HG03039 (cell line): ENCODE measurements at regions not wholly inside any gene's neighbourhood (a gene's known extent, or its start where the extent isn't known, plus 50 kb on each side); places are given as distances from the start of the nearest gene placed in this dataset.
"Not testable (repeated sequence)": the region's sequence is repeated elsewhere in the genome, so short reads cannot be mapped to it uniquely, and the experiment has no call there.

Experiments used
- ATAC-seq: cut with Tn5 transposase; IDR thresholded peaks from one replicate; pipeline ENCODE4 v1.9.1; 2021; ENCODE audit warnings: mild to moderate bottlenecking, moderate library complexity; ENCODE audit not compliant: unreplicated experiment

DNA sequence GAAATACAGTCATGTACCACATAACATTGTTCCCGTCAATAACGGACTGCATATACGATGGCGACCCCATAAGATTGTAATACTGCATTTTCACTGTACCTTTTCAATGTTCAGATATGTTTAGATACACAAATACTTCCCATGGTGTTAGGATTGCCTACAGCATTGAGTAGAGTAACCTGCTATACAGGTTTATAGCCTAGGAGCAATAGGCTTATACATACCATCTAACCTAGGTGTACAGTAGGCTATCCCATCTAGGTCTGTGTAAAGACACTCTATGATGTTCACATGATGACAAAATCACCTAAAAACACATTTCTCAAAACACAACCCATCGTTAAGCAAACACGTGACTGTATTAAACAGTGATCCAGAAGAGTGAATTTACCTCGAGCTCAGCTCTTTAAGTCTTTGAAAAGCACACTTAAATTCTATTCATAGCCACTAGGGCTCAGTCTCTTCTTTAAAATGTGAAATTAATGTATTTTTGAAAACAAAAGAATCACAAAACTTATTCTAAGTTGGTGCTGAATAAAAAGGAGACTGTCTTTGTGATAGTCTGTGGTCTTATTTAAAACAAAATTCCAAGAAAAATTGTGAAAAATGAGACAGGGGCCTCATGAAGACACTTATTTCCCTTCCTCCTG, 239.1 kb upstream of the ARID2 start:
- ATAC-seq = no peak

DNA sequence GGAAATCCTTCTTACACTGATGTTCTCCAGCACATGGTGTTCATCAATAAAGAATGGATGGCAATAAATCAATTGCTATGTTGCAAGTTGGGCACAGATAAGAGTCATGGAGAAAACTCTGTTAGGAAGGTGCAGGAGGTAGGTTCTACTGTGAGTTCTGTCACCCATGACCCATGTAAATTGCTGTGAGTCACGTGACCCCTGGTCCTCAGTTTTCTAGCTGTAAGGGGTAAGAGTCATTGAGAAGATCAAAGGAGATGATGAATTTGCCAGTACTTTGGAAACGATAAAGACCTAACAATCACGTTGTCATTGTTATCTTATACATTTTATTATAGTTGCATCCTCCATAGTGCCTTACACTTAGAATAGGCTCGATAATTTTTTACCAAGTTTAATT, 235.2 kb upstream of the ARID2 start:
- no peak for ATAC-seq

DNA sequence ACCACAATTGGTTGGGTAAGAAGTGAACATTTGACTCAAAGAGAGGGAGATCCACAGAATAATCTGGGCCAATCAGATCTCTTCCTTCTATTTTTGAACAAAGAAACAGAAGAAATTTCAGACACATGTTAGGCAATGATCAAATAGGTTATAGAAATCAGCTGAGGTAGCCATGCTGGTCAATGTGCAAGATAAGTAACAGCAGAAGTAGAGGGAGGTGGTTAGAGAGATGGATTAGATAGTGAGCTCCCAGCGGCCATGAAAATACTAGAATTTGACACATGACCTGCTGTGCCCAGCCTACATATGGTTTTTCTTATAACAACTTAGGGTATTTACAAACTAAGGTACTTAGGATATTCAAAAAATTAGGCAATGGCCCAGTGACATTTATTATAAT, 230.9 kb upstream of the ARID2 start:
- no peak for ATAC-seq

DNA sequence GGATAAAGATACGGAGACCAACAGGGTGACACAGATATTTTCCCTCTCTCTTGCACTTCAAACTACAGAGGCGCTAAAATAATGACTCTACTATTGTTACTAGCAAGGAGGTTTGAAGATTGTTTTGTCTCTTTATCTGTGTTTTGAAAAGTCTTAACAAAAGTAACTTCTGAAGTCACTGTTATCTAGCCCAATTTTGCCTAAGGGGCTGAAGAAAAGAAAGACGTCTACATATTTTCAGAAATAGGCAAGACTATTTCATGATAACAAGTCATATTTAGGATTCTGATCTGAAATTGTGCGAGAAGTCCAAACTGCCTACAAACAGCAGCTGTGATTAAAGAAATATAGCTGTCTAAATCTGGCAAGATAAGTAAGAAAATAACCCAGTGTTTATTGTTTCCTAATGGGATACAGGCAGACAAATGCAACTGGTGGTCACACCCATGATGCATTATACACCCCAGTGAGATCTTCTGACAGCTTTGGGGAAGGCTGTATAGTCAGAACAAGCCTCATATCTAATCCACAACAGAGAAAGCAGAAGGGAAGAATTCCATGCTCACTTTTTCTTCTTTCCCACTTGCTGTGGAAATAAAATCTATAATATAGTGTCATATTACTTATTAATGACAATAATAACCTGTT, 226.9 kb upstream of the ARID2 start:
- ATAC-seq = no peak

DNA sequence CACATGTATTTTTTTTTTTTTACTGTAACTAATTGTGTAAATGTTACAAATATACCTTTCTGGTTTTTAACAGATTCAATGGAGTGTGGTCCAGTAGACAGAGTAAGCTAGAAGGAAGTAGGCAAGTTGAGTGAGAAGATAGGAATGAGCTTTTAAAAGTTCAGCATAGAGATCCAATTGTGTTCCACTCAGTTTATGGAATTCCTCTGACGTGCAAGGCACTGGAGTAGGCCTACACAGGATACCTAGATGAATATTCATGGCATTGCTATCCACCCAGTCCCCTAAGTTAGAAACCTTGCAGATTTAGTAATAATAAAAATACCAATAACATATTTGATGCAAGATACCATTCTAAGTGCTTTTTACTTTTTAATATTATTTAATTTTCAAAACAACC, 225.6 kb upstream of the ARID2 start:
- no peak for ATAC-seq

DNA sequence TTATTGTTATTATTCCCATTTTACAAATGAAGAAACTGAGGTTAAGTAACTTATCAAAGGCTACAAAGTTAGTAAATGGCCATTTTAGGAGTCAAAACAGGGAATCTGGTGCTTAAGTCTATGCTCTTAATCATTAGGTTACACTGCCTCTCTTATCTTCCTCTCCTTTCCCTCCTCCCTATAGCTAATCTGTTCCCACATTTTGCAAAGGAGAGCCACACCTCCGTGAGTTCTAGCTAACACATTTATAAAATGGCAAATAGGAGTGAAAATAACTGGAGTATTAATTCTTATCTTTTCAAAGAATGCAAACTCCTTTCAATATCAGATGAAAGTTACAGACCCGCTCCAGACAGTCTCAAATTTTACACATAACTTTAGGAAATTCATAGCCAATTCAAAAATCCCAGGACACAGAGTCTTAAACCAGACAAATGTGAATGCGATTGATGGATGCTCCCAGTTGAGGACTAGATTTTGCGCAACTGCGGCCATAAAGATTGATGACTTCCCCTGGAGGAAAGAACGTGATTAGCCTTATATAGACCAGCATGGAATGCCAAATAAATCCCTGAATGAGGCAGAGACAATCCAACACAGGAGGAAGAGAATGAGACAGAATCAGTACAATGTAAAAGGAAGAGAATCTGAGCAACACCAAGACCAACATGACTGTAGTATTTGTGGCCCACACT, 225.0 kb upstream of the ARID2 start:
- no peak for ATAC-seq

DNA sequence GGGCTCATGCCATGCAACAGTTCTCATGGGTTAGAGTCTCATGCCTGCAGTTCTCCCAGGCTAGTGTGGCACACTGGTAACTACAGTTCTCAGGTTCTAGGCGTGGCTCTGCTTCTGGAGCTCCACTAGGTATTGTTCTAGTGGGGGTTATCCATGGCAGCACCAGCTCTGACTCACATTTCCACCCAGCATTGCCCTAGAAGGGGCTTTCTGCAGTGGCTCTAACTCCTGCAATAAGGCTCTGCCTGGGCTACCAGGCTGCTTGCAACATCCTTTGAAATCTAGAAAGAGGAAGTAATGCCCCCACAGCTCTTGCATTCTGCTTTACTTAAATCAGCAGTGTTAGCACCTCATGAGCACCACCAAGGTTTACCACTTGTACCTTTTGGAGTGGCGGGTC, 220.3 kb upstream of the ARID2 start:
- ATAC-seq = no peak

DNA sequence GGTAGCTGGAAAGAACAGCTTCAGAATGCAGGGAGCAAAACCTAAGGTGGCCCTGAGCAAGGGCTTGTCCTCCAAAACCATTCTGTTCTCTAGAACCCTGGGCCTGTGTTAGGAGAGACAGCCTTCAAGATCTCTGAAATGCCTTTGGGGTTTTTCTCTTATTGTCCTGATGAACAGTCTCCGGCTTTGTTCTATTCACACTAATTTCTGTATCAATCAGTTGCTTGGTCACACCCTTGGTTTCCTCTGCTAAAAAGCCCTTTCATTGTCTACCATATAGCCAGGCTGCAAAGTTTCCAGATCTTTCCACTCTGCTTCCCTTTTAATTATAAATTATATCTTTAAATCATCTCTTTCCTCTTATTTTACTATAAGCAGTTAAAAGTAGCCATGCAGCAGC, 219.9 kb upstream of the ARID2 start:
- no peak for ATAC-seq

DNA sequence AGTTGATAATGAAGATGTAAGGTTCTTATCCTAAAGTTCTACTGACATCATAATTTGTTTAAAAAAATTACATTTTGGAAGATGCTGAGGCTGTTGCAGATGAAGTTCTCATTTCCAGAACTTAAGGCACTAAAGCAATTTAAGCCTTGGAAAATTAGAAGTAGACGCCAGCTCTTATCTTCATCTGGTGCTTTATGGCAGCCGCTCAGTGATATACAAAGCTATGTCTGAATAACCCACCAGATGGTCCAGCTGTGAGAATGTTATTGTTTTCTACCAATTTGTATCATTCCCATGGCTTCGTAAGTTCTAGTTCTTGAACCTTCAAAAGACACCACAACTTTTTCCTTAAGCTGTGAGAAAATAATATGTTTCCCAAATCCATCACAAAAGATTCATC, 212.1 kb upstream of the ARID2 start:
- ATAC-seq = no peak

DNA sequence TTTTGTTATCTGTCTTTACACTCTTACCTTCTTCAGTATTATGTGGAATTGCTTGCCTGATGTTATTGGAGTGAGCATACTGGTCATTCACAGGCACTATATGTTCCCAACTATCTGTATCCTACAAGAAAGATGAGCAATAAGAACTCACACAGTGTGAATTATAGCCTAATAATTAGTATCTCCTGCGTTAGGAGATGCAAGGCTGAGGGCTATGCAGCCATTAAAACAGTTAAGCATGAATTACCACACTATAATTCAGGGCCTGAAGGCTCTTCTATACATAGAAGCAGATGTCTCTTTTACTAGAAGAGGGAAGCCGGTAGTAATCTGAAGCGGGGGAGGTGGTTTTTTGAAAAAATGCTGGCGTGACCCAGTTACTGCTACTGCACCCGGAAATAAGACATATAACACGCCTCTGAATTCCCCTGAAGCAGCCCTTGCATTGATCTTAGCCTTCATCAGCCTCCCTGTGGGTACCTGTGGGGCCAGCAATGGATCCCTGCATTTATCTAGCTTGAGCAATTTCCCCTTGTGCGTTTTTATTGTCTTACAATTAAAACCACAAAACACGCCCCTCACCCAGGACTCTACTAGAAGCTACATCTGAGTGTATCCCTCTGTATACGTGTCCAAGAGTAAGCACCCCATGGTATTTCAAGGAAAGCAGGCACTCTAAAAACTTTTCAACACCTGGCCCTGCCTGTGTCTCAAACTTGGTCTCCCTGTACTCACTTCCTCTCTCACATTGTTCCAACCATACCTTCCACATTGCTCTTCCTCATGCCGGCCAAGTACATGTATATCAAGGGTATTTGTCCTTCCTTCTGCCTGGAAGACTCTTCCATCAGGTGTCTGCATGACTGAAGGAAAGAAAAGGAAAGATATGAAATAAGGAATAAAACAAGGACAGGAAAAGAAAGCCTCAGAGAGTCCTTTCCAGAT, 210.9 kb upstream of the ARID2 start:
- no peak for ATAC-seq

DNA sequence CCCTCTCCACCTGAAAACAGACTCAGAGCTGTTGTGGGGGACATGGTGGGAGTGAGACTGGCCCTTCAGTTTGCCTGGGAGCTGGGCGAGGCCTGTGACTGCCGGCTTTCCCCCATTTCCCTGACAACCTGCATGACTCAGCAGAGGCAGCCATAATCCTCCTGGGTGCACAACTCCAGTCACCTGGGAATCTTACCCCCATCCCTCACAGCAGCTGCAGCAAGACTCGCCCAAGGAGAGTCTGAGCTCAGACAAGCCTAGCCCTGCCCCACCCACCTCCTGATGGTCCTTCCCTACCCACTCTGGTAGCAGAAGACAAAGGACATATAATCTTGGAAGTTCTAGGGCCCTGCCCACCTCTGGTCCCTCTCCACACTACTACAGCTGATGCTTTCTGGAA, 207.3 kb upstream of the ARID2 start:
- no peak for ATAC-seq

DNA sequence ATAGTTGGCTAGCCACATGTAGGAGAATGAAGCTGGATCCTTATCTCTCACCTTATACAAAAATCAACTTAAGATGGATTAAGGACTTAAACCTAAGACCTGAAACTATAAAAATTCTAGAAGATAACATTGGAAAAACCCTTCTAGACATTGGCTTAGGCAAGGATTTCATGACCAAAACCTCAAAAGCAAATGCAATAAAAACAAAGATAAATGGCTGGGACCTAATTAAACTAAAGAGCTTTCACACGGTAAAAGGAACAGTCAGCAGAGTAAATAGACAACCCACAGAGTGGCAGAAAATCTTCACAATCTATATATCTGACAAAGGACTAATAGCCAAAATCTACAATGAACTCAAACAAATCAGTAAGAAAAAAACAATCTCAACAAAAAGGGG, 202.7 kb upstream of the ARID2 start:
- ATAC-seq = not testable (repeated sequence)

DNA sequence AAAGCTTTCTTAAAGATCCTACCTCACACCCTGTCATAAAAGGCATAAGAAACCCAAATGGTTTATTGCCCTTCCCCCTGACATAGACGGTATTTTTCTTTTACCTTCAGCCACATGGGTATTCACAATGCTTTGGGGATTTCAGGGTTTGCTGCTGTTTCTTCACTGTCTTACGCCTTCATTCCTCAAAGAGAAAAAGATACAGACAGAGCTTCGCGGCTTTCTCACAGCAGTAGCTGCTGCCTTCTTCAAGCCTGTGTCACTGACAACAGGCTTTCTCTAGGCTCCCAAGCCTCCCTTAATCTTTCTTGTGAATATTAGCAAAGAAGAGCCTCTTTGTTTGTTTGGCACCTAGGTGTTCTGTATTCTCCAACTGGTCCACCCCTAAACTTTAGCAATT, 197.4 kb upstream of the ARID2 start:
- no peak for ATAC-seq

DNA sequence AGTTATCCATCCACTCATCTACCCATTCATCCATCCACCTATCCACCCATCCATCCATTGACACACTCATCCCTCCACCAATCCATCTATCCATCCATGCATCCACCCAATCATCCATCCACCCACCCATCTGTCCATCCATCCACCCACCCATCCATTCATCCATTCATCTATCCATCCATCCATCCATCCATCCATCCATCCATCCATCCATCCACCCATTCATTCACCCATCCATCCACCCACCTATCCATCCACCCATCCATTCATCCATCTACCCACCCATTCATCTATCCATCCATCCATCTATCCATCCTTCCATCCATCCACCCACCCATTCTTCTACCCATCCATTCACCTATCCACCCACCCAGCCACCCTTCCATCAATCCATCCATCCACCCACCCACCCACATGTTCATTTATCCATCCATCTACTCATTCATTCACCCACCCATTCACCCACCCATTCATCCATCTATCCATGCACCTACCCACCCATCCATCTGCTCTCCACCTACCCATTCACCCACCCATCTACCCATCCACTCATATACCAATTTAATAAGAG, 193.8 kb upstream of the ARID2 start:
- ATAC-seq = no peak

DNA sequence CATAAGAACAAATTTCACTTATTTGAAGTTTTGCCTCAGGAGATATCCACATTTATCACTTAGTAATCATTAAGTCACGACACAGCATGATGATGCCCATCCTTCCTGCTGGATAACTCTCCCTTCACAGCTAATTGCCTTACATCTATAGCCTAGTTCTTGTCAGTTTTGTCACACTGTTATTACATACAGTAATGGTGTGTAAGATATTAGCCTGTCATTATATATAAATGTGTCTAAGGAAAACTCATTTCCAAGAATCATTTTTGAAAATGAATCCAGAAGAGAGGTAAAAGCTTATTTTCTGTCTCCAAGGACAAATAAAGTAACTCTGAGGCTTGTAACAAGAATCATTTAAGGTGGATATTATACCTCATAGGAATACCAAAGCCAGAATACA, 193.2 kb upstream of the ARID2 start:
- no peak for ATAC-seq

DNA sequence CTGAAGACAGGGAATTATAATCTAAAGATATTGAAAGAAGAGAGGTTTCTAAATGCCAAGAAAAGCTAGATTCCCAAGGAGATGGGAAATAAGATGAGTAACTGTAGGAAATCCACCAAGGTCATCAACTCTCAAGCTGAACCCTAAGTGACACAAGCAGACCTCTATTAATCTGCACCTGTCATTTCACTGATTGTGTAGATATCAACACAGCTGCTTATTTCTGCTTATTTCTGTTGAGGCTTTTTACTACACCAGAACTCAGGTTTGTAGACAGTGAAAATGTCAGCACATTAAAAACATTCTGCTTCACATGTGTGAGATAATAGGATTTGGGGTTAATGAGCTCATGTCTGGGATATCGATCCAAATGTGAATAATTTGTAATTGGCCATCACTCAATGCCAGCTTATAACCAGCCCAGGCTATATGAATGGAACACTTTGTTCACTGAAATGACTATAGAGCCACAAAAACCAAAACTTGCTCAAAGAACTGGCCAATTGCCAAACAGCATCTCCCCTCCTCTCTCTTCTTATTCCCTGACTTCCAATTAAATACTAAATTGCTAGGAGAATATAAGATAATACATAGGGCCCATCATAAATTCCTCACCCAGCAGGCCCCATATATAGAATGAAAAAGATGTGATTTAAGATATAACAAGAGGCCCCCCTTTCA, 188.7 kb upstream of the ARID2 start:
- no peak for ATAC-seq

DNA sequence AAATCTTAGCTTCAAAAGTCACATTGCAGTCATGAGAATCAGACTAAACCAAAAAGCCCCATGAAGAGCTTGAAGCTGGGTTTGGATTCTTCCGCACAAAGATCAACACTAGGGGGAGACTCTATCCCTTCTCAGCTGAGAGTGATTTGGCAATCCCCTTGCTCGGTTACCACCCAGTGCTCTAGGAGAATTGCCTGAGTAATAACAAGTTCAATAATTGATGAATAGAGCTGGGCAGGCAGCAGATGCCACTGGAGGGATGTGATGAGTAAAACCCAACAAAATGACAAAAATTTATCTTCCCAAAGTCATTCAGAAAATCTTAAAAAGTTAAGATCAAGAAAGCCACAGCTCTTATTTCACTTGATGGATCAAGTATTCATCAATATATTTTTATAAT, 185.6 kb upstream of the ARID2 start:
- ATAC-seq = peak; percentile 59

DNA sequence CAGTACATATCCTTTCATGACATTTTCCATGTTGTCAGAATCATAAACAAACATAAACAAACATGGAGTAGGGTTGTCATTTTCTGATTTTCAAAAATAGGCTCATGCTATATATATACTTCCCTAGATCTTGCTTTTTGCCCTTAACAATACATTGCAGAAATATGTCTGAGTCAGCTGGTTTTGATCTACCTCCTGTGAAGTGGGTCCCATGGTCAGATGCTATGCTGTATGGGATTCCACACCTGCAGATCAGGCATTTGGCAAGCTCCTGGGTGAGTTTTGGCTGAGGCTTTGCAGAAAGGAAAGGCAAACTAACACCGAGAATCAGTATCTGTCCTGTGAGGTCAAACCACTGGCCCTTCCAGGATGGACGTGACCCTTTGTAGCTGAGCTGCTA, 183.0 kb upstream of the ARID2 start:
- no peak for ATAC-seq

DNA sequence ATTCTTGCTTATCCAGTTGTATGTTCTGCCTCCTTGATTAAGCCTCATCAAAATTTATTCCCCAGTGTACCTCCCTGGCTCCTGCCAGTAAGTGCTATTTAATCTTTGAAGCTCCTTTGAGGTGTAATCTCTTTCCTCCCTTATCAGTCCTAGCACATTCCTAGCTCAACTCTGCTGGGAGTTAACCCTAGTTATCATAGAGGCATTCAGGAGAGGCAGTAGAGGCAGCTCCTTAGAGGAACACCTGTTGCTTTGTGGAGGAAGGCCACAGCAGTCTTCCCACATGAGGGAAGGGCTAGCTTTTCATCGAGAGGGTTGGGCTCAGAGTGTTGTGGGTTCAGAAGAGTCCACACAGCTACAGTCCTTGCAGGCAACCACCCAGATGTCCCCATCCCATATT, 182.4 kb upstream of the ARID2 start:
- ATAC-seq = no peak

DNA sequence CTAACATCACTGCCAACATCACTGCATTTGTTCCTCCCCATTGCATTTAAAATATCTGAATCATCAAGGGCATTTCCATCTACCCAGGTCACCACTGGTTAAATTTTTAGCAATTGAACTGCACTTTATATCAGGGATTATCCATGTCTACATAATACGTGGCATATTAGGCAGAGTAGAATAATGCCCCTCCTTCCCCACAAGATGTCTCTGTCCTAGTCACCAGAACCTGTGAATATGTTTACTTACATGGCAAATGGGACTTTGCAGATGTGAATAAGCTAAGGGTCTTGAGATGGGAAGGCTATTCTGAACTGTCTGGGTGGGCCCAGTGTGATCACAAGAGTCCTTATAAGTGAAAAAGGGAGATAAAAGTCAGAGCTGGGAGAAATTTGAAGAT, 181.7 kb upstream of the ARID2 start:
- ATAC-seq = no peak
